Epithelial cell of esophagus (primary cell): ENCODE measurements at regions not wholly inside any gene's neighbourhood (a gene's known extent, or its start where the extent isn't known, plus 50 kb on each side); places are given as distances from the start of the nearest gene placed in this dataset.
A peak's percentile ranks its signal among the peaks of the same experiment; 100 is the strongest.

Experiments
- DNase-seq: peaks from one replicate; pipeline ENCODE4 v3.0.0; 2010; ENCODE audit warnings: low read depth
- H3K4me3 ChIP-seq: 2 replicates; pipeline ENCODE4 v1.5.1; 2011; ENCODE audit warnings: mild to moderate bottlenecking, low read length, control low read depth
- CTCF ChIP-seq: IDR thresholded peaks from 2 replicates; pipeline ENCODE4 v1.5.1; 2011; ENCODE audit warnings: low read depth, mild to moderate bottlenecking, low read length, control low read depth, inconsistent platforms; ENCODE audit not compliant: insufficient read depth; ENCODE audit errors: missing control alignments

DNA sequence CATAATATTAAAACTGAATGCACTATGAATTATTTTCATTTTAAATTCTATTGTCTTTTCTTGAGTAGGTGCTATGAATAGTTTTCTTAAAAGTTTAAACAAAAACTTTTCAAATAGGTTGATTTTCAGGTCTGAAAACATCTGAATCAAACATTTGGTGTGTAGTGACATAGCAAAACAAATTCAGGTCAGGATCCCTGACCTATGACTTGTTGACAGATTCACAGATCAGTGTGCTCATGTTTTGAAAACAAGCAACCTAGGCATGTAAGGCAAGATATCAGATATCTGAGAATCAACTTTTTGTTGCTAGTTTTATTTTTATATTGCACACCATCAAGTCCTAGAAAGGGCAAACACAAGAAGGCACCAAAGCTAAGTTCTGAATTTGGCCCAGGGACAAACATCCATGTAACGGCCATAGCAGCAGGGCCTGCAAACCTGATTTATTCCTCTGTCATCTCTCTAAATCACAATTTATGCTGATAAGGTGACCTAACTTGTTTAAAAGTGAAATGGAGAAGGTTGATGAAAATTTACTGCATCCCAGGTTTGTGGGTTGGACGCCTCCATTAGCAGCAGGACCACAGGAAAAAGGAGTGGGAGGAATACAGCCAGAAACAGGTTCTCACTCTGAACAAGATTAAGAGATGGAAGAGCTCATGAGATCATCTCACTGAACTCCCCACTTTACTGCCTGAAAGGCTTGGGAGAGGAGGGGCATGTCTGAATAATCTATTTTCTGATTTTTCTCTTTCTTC is 337.7 kb downstream of the KCNRG start:
- no peak for TF ChIP-seq CTCF
- H3K4me3 ChIP-seq: no peak overlapping the region
- DNase-seq: no peak

- DNase-seq: peak; percentile 85
- H3K4me3 ChIP-seq: no peak overlapping the region
- TF ChIP-seq CTCF: no peak
Observed at GRCh38 chr13:50353651-50354415, 338.6 kb downstream of the KCNRG start.

GRCh38 chr13:50355797-50356196 is 340.6 kb downstream of the KCNRG start:
- no peak for TF ChIP-seq CTCF
- H3K4me3 ChIP-seq: no peak overlapping the region
- DNase-seq: no peak

- H3K4me3 ChIP-seq: no peak overlapping the region
- no peak for DNase-seq
- no peak for TF ChIP-seq CTCF
Observed at GRCh38 chr13:50357136-50357535, 341.9 kb downstream of the KCNRG start.

- TF ChIP-seq CTCF: no peak
- H3K4me3 ChIP-seq: no peak overlapping the region
- peak; percentile 96 for DNase-seq
Observed at GRCh38 chr13:50357586-50358118, 342.4 kb downstream of the KCNRG start.

- no peak overlapping the region for H3K4me3 ChIP-seq
- DNase-seq: no peak
- TF ChIP-seq CTCF: no peak
Observed at GRCh38 chr13:50358231-50359040, 343.2 kb downstream of the KCNRG start.
